Rectal smooth muscle tissue (tissue), 1 donor: ENCODE measurements at regions not wholly inside any gene's neighbourhood (a gene's known extent, or its start where the extent isn't known, plus 50 kb on each side); places are given as distances from the start of the nearest gene placed in this dataset.
"Not testable (repeated sequence)": the region's sequence is repeated elsewhere in the genome, so short reads cannot be mapped to it uniquely, and the experiment has no call there.

ENCODE experiments used
- H3K27ac ChIP-seq: one replicate; pipeline ENCODE4 v1.7.0; 2013; ENCODE audit warnings: low read depth, low read length, inconsistent platforms
- H3K27me3 ChIP-seq: one replicate; pipeline ENCODE4 v1.7.0; 2013; ENCODE audit warnings: low read length; ENCODE audit not compliant: control insufficient read depth, insufficient read depth
- H3K36me3 ChIP-seq: one replicate; pipeline ENCODE4 v1.7.0; 2013; ENCODE audit warnings: low read length; ENCODE audit not compliant: control insufficient read depth, insufficient read depth
- H3K4me1 ChIP-seq: one replicate; pipeline ENCODE4 v1.7.0; 2013; ENCODE audit warnings: low read length; ENCODE audit not compliant: control insufficient read depth, insufficient read depth
- H3K4me3 ChIP-seq: one replicate; pipeline ENCODE4 v1.7.0; 2013; ENCODE audit warnings: low read length
- H3K9ac ChIP-seq: one replicate; pipeline ENCODE4 v1.7.0; 2013; ENCODE audit warnings: low read length

DNA sequence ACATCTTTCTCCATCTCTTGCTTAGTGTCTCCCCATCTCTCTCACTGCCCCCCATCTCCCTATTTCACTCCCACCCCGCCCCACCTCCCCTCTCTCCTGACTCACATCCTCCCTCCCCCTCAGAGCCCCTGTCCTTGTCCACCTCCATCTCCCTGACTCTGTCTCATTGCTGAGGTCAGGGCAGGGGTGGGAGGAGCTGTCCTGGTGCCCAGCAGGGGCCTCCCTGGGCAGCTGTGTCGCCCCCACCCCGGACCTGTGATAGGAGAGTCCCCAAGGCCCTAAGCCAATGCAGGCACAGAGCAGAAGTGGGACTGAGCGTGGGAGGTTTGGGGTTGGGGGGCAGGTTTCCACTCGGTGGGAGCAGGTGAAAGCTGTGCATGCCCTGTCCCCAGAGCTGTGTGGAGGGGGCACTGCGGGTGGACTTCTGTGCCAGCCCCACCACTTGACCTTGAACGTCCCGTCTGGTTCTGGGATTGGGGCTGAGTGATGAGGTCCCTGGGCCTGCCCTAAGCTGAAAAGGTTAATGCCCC is 210.8 kb downstream of the TBC1D2B start:
- H3K27ac ChIP-seq = no peak overlapping the region
- H3K4me3 ChIP-seq = no peak overlapping the region
- no peak overlapping the region for H3K9ac ChIP-seq
- H3K4me1 ChIP-seq = no peaks in the 10 kb centered on the region
- H3K27me3 ChIP-seq = no peaks in the 10 kb centered on the region
- H3K36me3 ChIP-seq = no peaks in the 10 kb centered on the region

DNA sequence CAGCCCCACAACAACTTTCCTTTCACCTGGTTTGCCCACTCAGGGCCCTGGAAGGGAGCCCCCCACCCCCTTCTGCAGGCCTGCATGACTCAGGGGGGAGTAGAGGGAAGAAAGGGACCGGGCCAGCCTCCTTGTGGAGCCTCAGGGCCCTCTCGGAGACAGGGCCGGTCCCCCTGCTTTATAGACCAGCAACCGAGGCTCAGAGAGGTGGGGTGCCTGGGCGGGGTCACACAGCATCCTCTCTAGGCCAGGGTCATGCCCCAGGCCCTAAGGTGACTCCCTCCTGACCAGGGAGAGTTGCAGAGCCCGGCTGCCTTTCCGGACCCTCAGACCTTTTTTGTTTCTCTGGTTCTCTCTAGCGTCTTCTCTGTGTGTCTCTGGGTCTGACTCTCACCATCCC is 211.3 kb downstream of the TBC1D2B start:
- H3K27ac ChIP-seq = no peak overlapping the region
- no peaks in the 10 kb centered on the region for H3K4me1 ChIP-seq
- H3K4me3 ChIP-seq = no peak overlapping the region

DNA sequence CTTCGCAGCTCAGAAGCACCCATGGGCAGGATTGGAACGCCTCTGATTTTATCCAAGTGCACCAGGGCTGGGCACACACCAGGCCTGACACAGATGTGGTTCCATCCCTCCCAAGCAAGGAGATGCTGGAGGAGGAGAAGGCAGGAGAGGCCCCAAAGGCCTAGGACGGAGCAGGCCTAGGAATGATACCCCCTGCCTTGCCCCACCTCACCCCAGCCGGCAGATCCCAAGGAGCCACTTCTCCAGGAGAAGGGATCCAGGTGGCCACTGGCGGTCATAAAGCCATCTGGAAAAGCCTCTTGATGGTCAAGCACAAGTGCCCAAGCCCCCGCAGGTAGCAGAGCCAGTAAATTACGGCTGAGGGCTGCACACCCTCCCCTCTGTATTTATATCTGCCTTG is 211.8 kb downstream of the TBC1D2B start:
- Histone ChIP-seq H3K9ac (no peak overlapping the region), H3K4me3 (no peak overlapping the region), H3K4me1 (no peaks in the 10 kb centered on the region), H3K27me3 (no peaks in the 10 kb centered on the region), H3K27ac (no peak overlapping the region), H3K36me3 (no peaks in the 10 kb centered on the region)

More for the DNA sequence above, 211.3 kb downstream of the TBC1D2B start:
- Histone ChIP-seq H3K9ac (no peak overlapping the region), H3K27me3 (no peaks in the 10 kb centered on the region), H3K36me3 (no peaks in the 10 kb centered on the region)

DNA sequence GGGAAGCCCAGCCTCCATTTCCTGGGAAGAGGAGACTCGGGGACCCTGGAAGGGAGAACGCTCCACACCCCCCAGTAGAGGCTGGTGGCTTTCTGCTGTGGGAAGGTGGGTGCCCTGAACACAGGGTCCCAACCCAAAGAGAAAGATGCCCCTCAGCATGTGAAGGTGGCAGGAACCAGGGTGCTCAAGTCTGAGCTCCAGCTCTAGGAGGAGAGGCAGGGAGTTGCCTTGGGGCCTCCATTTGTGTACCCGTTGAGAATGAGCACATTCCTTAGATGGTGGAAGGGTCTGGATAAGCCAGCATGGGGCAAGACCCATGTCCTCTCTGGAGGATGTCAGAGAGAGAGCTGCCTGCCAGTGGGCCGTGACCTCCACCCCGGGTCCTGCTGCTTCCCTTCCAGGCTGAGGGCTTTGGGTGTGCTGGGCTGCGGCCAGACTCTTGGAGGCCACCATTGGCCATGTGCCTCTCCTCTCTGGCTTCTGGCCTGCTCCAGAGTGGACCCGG is 212.4 kb downstream of the TBC1D2B start:
- Histone ChIP-seq H3K27me3 (no peaks in the 10 kb centered on the region), H3K4me3 (no peak overlapping the region), H3K36me3 (no peaks in the 10 kb centered on the region), H3K4me1 (no peaks in the 10 kb centered on the region), H3K27ac (no peak overlapping the region), H3K9ac (no peak overlapping the region)

DNA sequence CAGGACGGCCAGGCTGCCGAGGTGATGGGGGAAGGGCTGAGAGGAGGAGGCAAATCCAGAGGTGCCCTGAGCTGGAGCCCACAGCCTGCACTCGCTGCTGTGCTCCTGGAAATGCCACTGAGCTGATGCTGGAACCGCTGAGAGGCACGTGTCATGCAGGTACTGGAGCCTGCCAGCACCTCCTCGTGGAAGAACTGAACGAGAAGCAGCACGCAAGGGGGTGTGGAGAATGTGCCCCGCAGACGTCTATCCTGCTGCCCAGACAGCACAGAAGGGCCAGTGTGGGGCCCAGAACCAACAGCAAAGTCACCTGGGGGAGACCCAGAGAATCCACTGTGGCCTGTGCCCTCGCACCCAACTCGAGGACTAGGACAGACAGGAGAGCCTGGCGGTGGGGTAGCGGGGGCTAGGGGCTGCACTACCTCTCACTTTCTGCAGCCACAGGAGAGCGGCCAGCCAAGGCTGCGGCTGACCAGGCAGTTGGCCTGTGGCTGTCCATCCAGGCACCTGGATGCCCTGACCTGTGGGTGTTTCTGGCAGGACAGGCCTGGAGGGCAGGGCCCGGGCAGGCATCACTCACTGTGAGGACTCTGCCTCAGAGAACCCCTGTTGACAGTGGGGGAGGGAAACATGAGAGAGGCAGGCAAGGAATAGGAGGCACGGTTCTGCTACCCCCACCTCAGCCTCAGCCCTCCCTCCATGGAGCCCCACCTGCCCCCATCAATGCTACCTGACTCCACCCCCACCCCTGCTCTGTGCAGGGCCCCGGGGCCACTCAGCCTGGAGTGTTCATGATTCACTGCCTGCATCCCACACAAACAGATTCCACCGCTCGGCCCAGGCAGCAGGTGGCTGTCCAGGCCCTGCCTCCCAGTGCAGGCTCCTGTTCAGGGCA is 213.1 kb downstream of the TBC1D2B start:
- no peak overlapping the region for H3K9ac ChIP-seq
- no peaks in the 10 kb centered on the region for H3K36me3 ChIP-seq
- no peaks in the 10 kb centered on the region for H3K27me3 ChIP-seq
- no peak overlapping the region for H3K4me3 ChIP-seq
- H3K27ac ChIP-seq = no peak overlapping the region
- no peaks in the 10 kb centered on the region for H3K4me1 ChIP-seq

DNA sequence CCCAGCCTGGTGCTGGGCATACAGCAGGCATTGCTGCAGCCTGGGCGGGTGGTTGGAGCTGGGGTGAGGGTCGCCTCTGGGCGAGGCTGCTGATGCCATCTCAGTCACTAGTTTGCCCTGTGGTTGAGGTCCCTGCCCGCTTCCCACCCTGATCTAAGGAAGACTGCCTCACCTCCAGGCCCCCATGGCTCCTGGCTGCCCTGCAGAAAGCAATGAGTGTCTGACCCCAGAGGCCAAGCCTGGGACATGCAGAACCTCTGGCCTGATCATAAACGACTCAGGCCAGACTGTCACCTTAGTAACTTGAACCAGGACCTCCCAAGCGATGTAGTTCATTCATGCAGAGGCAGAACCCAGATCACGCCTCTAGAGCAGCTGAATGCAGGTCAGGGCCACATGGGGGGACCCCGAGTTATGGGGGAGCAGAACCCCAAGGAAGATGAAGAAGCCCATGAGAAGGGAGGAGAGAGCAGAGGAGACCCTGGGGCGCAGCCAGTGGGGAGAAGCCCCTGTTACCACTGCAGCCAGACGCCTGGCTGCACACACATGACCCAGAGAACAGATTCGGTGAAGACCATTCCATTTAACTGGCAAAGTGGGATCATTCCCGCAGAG is 213.9 kb downstream of the TBC1D2B start:
- Histone ChIP-seq H3K36me3 (no peaks in the 10 kb centered on the region), H3K4me1 (no peaks in the 10 kb centered on the region), H3K27ac (no peak overlapping the region), H3K27me3 (no peaks in the 10 kb centered on the region), H3K9ac (no peak overlapping the region), H3K4me3 (no peak overlapping the region)

DNA sequence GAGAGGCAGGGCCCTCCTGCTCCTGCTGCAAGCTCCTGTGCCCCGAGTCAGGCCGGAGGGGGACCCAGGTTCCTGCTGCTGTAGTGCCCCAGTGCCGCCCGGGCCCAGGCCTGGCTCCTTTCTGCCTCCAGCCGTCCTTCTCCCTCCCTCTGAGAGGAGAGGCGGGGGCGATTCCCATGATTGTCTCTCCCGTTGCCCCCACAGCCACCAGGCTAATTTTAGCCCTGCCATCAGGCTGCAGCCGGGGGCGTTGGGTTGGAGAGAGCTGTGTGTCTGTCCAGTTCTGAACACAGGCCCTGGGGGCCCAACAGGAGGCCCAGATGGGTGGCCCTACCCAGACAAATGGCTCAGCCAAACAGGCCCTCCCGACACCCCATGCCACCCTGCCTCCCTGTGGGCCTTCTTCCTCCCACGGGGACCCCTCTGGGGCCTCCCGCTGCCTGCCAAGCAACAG is 214.8 kb downstream of the TBC1D2B start:
- Histone ChIP-seq H3K4me3 (no peak overlapping the region), H3K27ac (no peak overlapping the region), H3K9ac (no peak overlapping the region), H3K27me3 (no peaks in the 10 kb centered on the region), H3K4me1 (no peaks in the 10 kb centered on the region), H3K36me3 (no peaks in the 10 kb centered on the region)

DNA sequence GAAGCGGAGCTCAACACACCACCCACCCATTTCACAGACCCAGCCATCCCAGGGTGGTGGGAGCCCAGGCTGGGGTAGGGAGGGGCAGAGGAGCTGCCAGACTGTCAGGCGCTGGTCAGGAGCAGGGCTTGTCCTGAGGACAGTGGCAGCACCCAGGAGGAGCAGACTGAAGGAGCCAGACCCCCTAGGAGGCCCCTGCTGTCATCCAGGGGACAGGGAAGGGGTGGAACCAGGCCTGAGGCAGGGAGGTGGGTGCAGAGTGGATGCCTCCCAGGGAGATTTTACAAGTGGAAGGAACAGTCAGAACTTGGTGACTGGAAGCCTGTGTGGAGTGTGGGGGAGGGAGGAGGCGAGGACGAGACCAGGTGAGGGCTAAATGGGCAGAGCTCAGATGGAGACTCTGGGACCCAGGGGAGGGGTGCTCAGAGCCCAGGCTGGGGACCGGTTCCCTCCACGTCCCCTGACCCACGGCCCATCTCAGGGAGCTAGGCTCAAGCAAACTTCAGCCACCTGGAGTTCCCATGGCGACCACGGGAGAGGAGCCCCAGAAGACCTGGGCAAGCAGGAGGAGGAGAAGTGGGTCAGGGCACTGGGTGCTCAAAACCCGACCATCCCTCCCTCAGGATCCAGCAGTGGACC is 215.4 kb downstream of the TBC1D2B start:
- H3K4me1 ChIP-seq, H3K27ac ChIP-seq, H3K27me3 ChIP-seq, H3K36me3 ChIP-seq, H3K9ac ChIP-seq, H3K4me3 ChIP-seq: not testable (repeated sequence)

DNA sequence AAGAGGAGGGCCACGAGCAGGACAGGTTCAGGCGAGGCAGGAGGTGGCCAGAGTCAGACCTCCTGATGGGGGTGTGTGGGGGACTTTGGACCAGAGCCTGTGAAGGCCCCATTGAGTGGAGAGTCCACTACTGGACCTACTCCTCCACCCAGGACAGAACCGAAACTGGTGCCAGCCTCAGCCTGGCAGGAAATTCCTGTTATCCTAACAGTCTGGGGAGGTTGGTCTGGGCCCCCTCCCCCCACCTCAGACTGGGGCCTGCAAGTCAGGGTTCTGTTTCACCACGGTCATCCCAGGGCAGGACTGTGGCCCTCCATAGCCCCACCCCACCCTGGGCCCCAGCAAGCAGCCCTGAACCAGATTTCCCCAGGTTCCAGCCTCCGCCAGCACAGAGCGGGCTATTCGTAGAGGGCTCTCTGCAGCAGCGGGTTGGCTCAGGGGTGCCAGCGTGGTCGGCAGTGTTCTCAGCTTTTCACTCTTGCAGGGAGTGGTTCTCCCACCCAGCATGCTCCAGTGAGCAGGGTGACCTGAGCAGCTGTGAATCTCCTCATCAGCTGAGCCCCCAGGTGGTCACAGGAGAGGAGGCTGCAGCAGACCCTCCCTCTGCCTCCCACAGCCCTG is 217.3 kb downstream of the TBC1D2B start:
- Histone ChIP-seq H3K27ac (no peak overlapping the region), H3K4me1 (no peaks in the 10 kb centered on the region), H3K27me3 (no peaks in the 10 kb centered on the region)

DNA sequence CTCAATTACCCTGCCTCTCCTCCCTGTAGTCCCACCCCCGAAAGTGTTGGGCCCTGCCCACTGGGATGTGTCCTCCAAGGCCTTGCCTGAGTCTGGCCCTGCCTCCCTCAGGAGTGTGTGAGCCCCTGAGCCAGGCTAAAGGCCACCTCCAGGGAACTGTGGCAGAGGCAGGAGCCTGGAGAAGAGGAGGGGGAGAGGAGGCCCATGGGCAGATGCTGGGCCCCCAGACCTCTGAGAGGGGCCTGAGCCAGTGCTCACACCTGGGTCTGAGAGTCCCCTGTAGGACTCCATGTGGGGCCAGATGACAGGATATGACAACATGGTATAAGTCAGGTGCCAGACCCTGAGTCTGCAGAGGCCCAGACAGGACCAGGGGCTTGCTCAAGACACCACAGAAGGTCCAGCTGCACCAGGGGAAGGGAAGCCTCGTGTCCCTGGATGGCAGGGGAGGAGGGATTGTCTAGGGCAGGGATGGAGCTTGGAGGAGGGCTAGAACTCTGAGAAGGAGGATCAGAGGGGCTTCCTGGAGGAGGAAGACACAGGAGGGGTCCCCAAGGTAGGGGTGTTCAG is 217.9 kb downstream of the TBC1D2B start:
- Histone ChIP-seq H3K27ac (no peak overlapping the region), H3K9ac (no peak overlapping the region), H3K4me1 (no peaks in the 10 kb centered on the region), H3K27me3 (no peaks in the 10 kb centered on the region), H3K4me3 (no peak overlapping the region), H3K36me3 (no peaks in the 10 kb centered on the region)

More for the DNA sequence above, 217.3 kb downstream of the TBC1D2B start:
- H3K9ac ChIP-seq = no peak overlapping the region
- H3K36me3 ChIP-seq = no peaks in the 10 kb centered on the region
- no peak overlapping the region for H3K4me3 ChIP-seq

DNA sequence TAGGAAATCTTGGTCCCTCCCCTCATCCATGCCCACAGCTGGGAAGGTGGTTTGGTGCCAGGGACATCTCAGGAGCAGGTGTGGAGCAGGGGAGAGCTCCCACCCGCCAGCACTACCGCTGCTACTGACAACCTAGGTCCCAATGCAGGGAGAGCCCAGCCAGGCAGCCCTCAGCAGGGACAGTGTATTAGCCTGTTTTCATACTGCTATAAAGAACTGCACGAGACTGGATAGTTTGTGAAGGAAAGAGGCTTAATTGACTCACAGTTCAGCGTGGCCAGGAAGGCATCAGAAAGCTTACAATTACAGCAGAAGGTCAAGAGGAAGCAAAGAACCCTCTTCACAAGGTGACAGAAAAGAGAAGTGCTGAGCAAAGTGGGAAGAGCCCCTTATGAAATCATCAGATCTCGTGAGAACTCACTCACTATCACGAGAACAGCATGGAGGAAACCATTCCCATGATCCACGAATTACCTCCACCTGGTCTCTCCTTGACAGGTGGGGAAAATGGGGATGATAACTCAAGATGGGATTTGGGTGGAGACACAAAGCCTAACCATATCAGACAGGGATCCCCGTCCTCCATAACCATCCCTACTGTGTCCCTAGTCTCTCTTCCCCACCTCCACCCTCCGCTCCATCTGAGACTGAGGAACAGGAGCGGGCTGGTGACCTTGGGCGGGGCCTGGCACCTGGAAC is 218.6 kb downstream of the TBC1D2B start:
- no peak overlapping the region for H3K27ac ChIP-seq
- no peaks in the 10 kb centered on the region for H3K4me1 ChIP-seq
- no peaks in the 10 kb centered on the region for H3K27me3 ChIP-seq
- H3K9ac ChIP-seq = no peak overlapping the region
- no peaks in the 10 kb centered on the region for H3K36me3 ChIP-seq
- H3K4me3 ChIP-seq = no peak overlapping the region
